HEK293 (cell line): ENCODE measurements at regions not wholly inside any gene's neighbourhood (a gene's known extent, or its start where the extent isn't known, plus 50 kb on each side); places are given as distances from the start of the nearest gene placed in this dataset.
A peak's percentile ranks its signal among the peaks of the same experiment; 100 is the strongest.

Experiments used
- CTCF ChIA-PET: fragments of 350-600 bp; formaldehyde crosslinking; extraction: SDS; loops from one replicate; lab custom pipeline; 2021; ENCODE audit warnings: antibody characterized with exemption; lab: Yijun Ruan, JAX
- POLR2A ChIA-PET: fragments of 300-600 bp; formaldehyde crosslinking; extraction: SDS; loops from one replicate; lab custom pipeline; 2020; ENCODE audit warnings: antibody characterized with exemption, inconsistent platforms; lab: Yijun Ruan, JAX
- H3K27ac ChIP-seq: fragments of 200-500 bp; sonication (Bioruptor generic); 2 replicates; pipeline ENCODE4 v1.5.1; 2014; ENCODE audit warnings: low read depth, low read length, control low read depth, inconsistent platforms; ENCODE audit errors: extremely low read depth
- H3K36me3 ChIP-seq, 2 experiments: fragments of 200-500 bp in 1 of 2; sonication (Bioruptor generic) in 1 of 2; 1 replicate in 1 of 2; 2 replicates in 1 of 2; pipeline ENCODE4 v1.5.1; 2014 to 2017; ENCODE audit warnings: inconsistent platforms in 2 of 2, low read length in 2 of 2; ENCODE audit not compliant: control insufficient read depth in 2 of 2, insufficient read depth in 1 of 2
- H3K4me1 ChIP-seq: fragments of 200-500 bp; sonication (Bioruptor generic); 2 replicates; pipeline ENCODE4 v1.5.1; 2014; ENCODE audit warnings: mild to moderate bottlenecking, low read length, inconsistent platforms; ENCODE audit not compliant: control insufficient read depth, insufficient read depth
- H3K4me3 ChIP-seq: 2 replicates; pipeline ENCODE4 v1.5.1; 2011; ENCODE audit warnings: low read depth, mild to moderate bottlenecking, control low read depth, low read length, moderate library complexity
- H3K9me3 ChIP-seq: fragments of 200-500 bp; sonication (Bioruptor generic); 2 replicates; pipeline ENCODE4 v1.5.1; 2014; ENCODE audit warnings: low read depth, low read length, inconsistent platforms; ENCODE audit not compliant: control insufficient read depth, insufficient read depth
- CTCF ChIP-seq: fragments of 450-650 bp; formaldehyde crosslinking; IDR thresholded peaks from 2 replicates; pipeline ENCODE4 v1.5.1; 2016; ENCODE audit warnings: missing biosample characterization, missing genetic modification characterization
- GLI2 ChIP-seq: fragments of 450-650 bp; formaldehyde crosslinking; IDR thresholded peaks from 2 replicates; pipeline ENCODE4; 2017; ENCODE audit warnings: missing biosample characterization, missing genetic modification characterization, low read depth, borderline replicate concordance
- HOXA7 ChIP-seq: sonication (generic); formaldehyde crosslinking; IDR thresholded peaks from 2 replicates; pipeline ENCODE4 v1.8.1; 2022; ENCODE audit warnings: missing genetic modification reagents, borderline replicate concordance
- PBX3 ChIP-seq: sonication (generic); formaldehyde crosslinking; IDR thresholded peaks from 2 replicates; pipeline ENCODE4 v1.8.1; 2022; ENCODE audit warnings: mild to moderate bottlenecking, moderate library complexity, missing genetic modification reagents
- TSHZ1 ChIP-seq: fragments of 450-650 bp; formaldehyde crosslinking; IDR thresholded peaks from 2 replicates; pipeline ENCODE4 v1.5.1; 2016; ENCODE audit warnings: missing biosample characterization, missing genetic modification characterization, borderline replicate concordance
- ZBTB17 ChIP-seq: fragments of 450-650 bp; formaldehyde crosslinking; IDR thresholded peaks from 2 replicates; pipeline ENCODE4 v1.5.1; 2016; ENCODE audit warnings: missing biosample characterization, missing genetic modification characterization
- ZBTB44 ChIP-seq: fragments of 450-650 bp; IDR thresholded peaks from 2 replicates; pipeline ENCODE4 v1.5.1; 2018; ENCODE audit warnings: missing biosample characterization, mild to moderate bottlenecking, missing genetic modification characterization
- ZIC2 ChIP-seq: fragments of 450-650 bp; formaldehyde crosslinking; IDR thresholded peaks from 2 replicates; pipeline ENCODE4 v1.5.1; 2016; ENCODE audit warnings: missing biosample characterization, missing genetic modification characterization
- ZNF10 ChIP-seq: fragments of 450-650 bp; formaldehyde crosslinking; IDR thresholded peaks from 2 replicates; pipeline ENCODE4 v1.5.1; 2017; ENCODE audit warnings: missing biosample characterization, missing genetic modification characterization
- ZNF157 ChIP-seq: fragments of 450-650 bp; formaldehyde crosslinking; IDR thresholded peaks from 2 replicates; pipeline ENCODE4 v1.5.1; 2016; ENCODE audit warnings: missing biosample characterization, missing genetic modification characterization
- ZNF211 ChIP-seq: fragments of 450-650 bp; formaldehyde crosslinking; IDR thresholded peaks from 2 replicates; pipeline ENCODE4 v1.5.1; 2016; ENCODE audit warnings: low read depth, missing biosample characterization, missing genetic modification characterization
- ZNF223 ChIP-seq: fragments of 450-650 bp; formaldehyde crosslinking; IDR thresholded peaks from 2 replicates; pipeline ENCODE4 v1.5.1; 2016; ENCODE audit warnings: missing biosample characterization, missing genetic modification characterization
- ZNF266 ChIP-seq: fragments of 450-650 bp; formaldehyde crosslinking; IDR thresholded peaks from 2 replicates; pipeline ENCODE4 v1.5.1; 2016; ENCODE audit warnings: missing biosample characterization, missing genetic modification characterization, low read depth
- ZNF391 ChIP-seq: fragments of 450-650 bp; formaldehyde crosslinking; IDR thresholded peaks from 2 replicates; pipeline ENCODE4 v1.5.1; 2016; ENCODE audit warnings: low read depth, missing biosample characterization, missing genetic modification characterization, borderline replicate concordance
- ZNF621 ChIP-seq: fragments of 450-650 bp; formaldehyde crosslinking; IDR thresholded peaks from 2 replicates; pipeline ENCODE4 v1.5.1; 2017; ENCODE audit warnings: missing biosample characterization, missing genetic modification characterization
- ZNF626 ChIP-seq: fragments of 450-650 bp; sonication (Bioruptor Pico); formaldehyde crosslinking; IDR thresholded peaks from 2 replicates; pipeline ENCODE4 v1.5.1; 2018; ENCODE audit warnings: missing biosample characterization, missing genetic modification characterization, inconsistent platforms
- ZNF707 ChIP-seq: fragments of 450-650 bp; formaldehyde crosslinking; IDR thresholded peaks from 2 replicates; pipeline ENCODE4 v1.5.1; 2016; ENCODE audit warnings: missing biosample characterization, missing genetic modification characterization
- ZNF777 ChIP-seq: fragments of 450-650 bp; formaldehyde crosslinking; IDR thresholded peaks from 2 replicates; pipeline ENCODE4 v1.5.1; 2017; ENCODE audit warnings: missing biosample characterization, missing genetic modification characterization, borderline replicate concordance
- ZSCAN18 ChIP-seq: fragments of 450-650 bp; formaldehyde crosslinking; IDR thresholded peaks from 2 replicates; pipeline ENCODE4 v1.5.1; 2016; ENCODE audit warnings: missing biosample characterization, missing genetic modification characterization

- TF ChIP-seq CTCF (tag by site-specific recombination) (peak; percentile 15; the same call in 1 of the 2 replicates), PBX3 (CRISPR knock-in tag) (no peak), ZNF621 (tag by site-specific recombination) (no peak), TSHZ1 (no peak), ZBTB17 (tag by site-specific recombination) (0 out of 2 replicates have a peak, but pooled peaks have one; percentile 19), ZNF391 (tag by site-specific recombination) (no peak)
These were observed 236.5 kb downstream of the HACE1 start (continued) for GRCh38 chr6:104623052-104623690.

GRCh38 chr6:104621396-104621795 lies 238.3 kb downstream of the HACE1 start:
- CTCF ChIA-PET, result no interaction called here
- Histone ChIP-seq H3K4me1 (no peaks in the 10 kb centered on the region), H3K4me3 (no peak overlapping the region)
- POLR2A ChIA-PET, result no interaction called here
- TF ChIP-seq ZNF157 (no peak), ZNF10 (tag by site-specific recombination) (no peak), ZIC2 (tag by site-specific recombination) (no peak), ZNF211 (tag by site-specific recombination) (no peak), ZNF223 (tag by site-specific recombination) (no peak), ZNF777 (tag by site-specific recombination) (no peak), ZNF266 (no peak), ZSCAN18 (tag by site-specific recombination) (no peak), ZNF707 (tag by site-specific recombination) (no peak), GLI2 (tag by site-specific recombination) (no peak), ZBTB44 (no peak), HOXA7 (CRISPR knock-in tag) (no peak), ZBTB17 (tag by site-specific recombination) (no peak), ZNF626 (tag by site-specific recombination) (no peak)
- TF ChIP-seq, all 188 proteins: peak for 0
- no peaks in the 10 kb centered on the region for H3K36me3 ChIP-seq
- H3K9me3 ChIP-seq, result no peaks in the 10 kb centered on the region
- no peak overlapping the region for H3K27ac ChIP-seq
